ENCODE measurements at regions not wholly inside any gene's neighbourhood (a gene's known extent, or its start where the extent isn't known, plus 50 kb on each side); places are given as distances from the start of the nearest gene placed in this dataset.

- TF ChIP-seq ZNF274 (IDR thresholded peaks at IDR 0.05; ENCODE audit: low read depth, low read length) (no peak), EZH2phosphoT487 (IDR thresholded peaks at IDR 0.05; ENCODE audit: borderline replicate concordance) (no peak), JUND (IDR thresholded peaks at IDR 0.05) (no peak), REST (IDR thresholded peaks at IDR 0.05; ENCODE audit: low read depth) (no peak), POLR2A (IDR thresholded peaks at IDR 0.05; ENCODE audit: borderline replicate concordance, extremely low read depth, insufficient read depth, insufficient read length) (no peak), YY1 (IDR thresholded peaks at IDR 0.05; ENCODE audit: extremely low read depth, insufficient replicate concordance, low read depth, low read length) (no peak), CTCF (IDR thresholded peaks at IDR 0.05 in 2 of 3, conservative IDR thresholded peaks at IDR 0.05 in 1 of 3; ENCODE audit: borderline replicate concordance in 1 of 3, insufficient read depth in 1 of 3, low read depth in 2 of 3, low read length in 2 of 3) (no peak), SP1 (IDR thresholded peaks at IDR 0.05; ENCODE audit: low read depth) (no peak), ZFX (IDR thresholded peaks at IDR 0.05) (no peak), EGR1 (IDR thresholded peaks at IDR 0.05; ENCODE audit: low read depth) (no peak), CEBPB (IDR thresholded peaks at IDR 0.05; ENCODE audit: low read depth) (no peak)
Measured at GRCh38 chr2:193154076-193154475, 959.3 kb upstream of the TMEFF2 start.

Measured in HCT116 (cell line).